ENCODE measurements at regions not wholly inside any gene's neighbourhood (a gene's known extent, or its start where the extent isn't known, plus 50 kb on each side); places are given as distances from the start of the nearest gene placed in this dataset.
A peak's percentile ranks its signal among the peaks of the same experiment; 100 is the strongest.
"Not testable (repeated sequence)": the region's sequence is repeated elsewhere in the genome, so short reads cannot be mapped to it uniquely, and the experiment has no call there.

GRCh38 chr4:188949596-188949995 lies 810.4 kb downstream of the TRIML1 start:
- DNase-seq = no peak

- DNase-seq = no peak
Observed at GRCh38 chr4:188955066-188955465, 815.8 kb downstream of the TRIML1 start.

- no peak for DNase-seq
Observed at GRCh38 chr4:188956566-188956965, 817.3 kb downstream of the TRIML1 start.

GRCh38 chr4:188958346-188958745 lies 819.1 kb downstream of the TRIML1 start:
- DNase-seq = no peak

GRCh38 chr4:188959424-188959823 lies 820.2 kb downstream of the TRIML1 start:
- no peak for DNase-seq

GRCh38 chr4:188960411-188961093 lies 821.3 kb downstream of the TRIML1 start:
- DNase-seq = peak in 2 of 3 donors; percentile 3 to 14

- DNase-seq = peak in 1 of 3 donors; percentile 15
Observed at GRCh38 chr4:188971125-188971524, 831.9 kb downstream of the TRIML1 start.

GRCh38 chr4:188975271-188975670 lies 836.0 kb downstream of the TRIML1 start:
- no peak for DNase-seq

GRCh38 chr4:188976644-188977115 lies 837.4 kb downstream of the TRIML1 start:
- peak; percentile 1 to 54 (median 14) for DNase-seq

GRCh38 chr4:188977232-188977631 lies 838.0 kb downstream of the TRIML1 start:
- DNase-seq = not testable (repeated sequence)

- DNase-seq = no peak
Observed at GRCh38 chr4:188984518-188984917, 845.3 kb downstream of the TRIML1 start.

GRCh38 chr4:188986271-188986689 lies 847.0 kb downstream of the TRIML1 start:
- peak in 1 of 3 donors; percentile 59 for DNase-seq

- DNase-seq = no peak
Observed at GRCh38 chr4:188987011-188987410, 847.8 kb downstream of the TRIML1 start.

- no peak for DNase-seq
Observed at GRCh38 chr4:188988131-188988530, 848.9 kb downstream of the TRIML1 start.

- DNase-seq = no peak
Observed at GRCh38 chr4:188989371-188989770, 850.1 kb downstream of the TRIML1 start.

GRCh38 chr4:188992706-188993105 lies 853.5 kb downstream of the TRIML1 start:
- DNase-seq = no peak

- DNase-seq = no peak
Observed at GRCh38 chr4:188993871-188994270, 854.6 kb downstream of the TRIML1 start.

- no peak for DNase-seq
Observed at GRCh38 chr4:189001283-189001970, 862.2 kb downstream of the TRIML1 start.

- no peak for DNase-seq
Observed at GRCh38 chr4:189001971-189002450, 862.8 kb downstream of the TRIML1 start.

- DNase-seq = no peak
Observed at GRCh38 chr4:189002475-189002874, 863.2 kb downstream of the TRIML1 start.

- DNase-seq = peak in 1 of 3 donors; percentile 18
Observed at GRCh38 chr4:189010452-189011217, 871.4 kb downstream of the TRIML1 start.

- DNase-seq = no peak
Observed at GRCh38 chr4:189021831-189022230, 882.6 kb downstream of the TRIML1 start.
